Astrocyte of the cerebellum (primary cell): ENCODE measurements at regions not wholly inside any gene's neighbourhood (a gene's known extent, or its start where the extent isn't known, plus 50 kb on each side); places are given as distances from the start of the nearest gene placed in this dataset.
"Not testable (repeated sequence)": the region's sequence is repeated elsewhere in the genome, so short reads cannot be mapped to it uniquely, and the experiment has no call there.

ENCODE experiments used
- DNase-seq: peaks from one replicate; pipeline ENCODE4 v3.0.0-alpha.2; 2011; ENCODE audit warnings: low read depth
- H3K4me3 ChIP-seq: 2 replicates; pipeline ENCODE4 v1.5.1; 2011; ENCODE audit warnings: mild to moderate bottlenecking, low read depth, low read length, moderate library complexity
- CTCF ChIP-seq: IDR thresholded peaks from 2 replicates; pipeline ENCODE4 v1.5.1; 2012; ENCODE audit warnings: low read length, low read depth, moderate library complexity, mild to moderate bottlenecking; ENCODE audit errors: missing control alignments
- in situ Hi-C: cut with HindIII; loops from 2 replicates; pipeline ENCODE4 v1.10.0; 2017; ENCODE audit warnings: low sequenced_read_pairs

- no peak overlapping the region for H3K4me3 ChIP-seq
- no peak for DNase-seq
Observed at GRCh38 chr6:150490586-150490985, 109.1 kb upstream of the PLEKHG1 start.

GRCh38 chr6:150491131-150491810, 108.4 kb upstream of the PLEKHG1 start:
- DNase-seq: peak; percentile 40
- no peak overlapping the region for H3K4me3 ChIP-seq
- no peak for TF ChIP-seq CTCF
- in situ Hi-C loops: no loop called here

More at GRCh38 chr6:150490586-150490985, 109.1 kb upstream of the PLEKHG1 start:
- TF ChIP-seq CTCF: no peak
- in situ Hi-C loops: no loop called here

GRCh38 chr6:150491811-150492172, 107.9 kb upstream of the PLEKHG1 start:
- in situ Hi-C loops: no loop called here
- no peak for TF ChIP-seq CTCF
- H3K4me3 ChIP-seq: no peak overlapping the region
- DNase-seq: no peak

- no peak for TF ChIP-seq CTCF
- H3K4me3 ChIP-seq: no peak overlapping the region
- in situ Hi-C loops: no loop called here
- DNase-seq: no peak
Observed at GRCh38 chr6:150492507-150492906, 107.2 kb upstream of the PLEKHG1 start.

GRCh38 chr6:150492941-150493340, 106.7 kb upstream of the PLEKHG1 start:
- no peak for TF ChIP-seq CTCF
- DNase-seq: peak; percentile 87
- no peak overlapping the region for H3K4me3 ChIP-seq
- in situ Hi-C loops: no loop called here

GRCh38 chr6:150493552-150493951, 106.1 kb upstream of the PLEKHG1 start:
- DNase-seq, H3K4me3 ChIP-seq, in situ Hi-C loops: not testable (repeated sequence)

- H3K4me3 ChIP-seq: no peak overlapping the region
- DNase-seq: no peak
- TF ChIP-seq CTCF: no peak
- in situ Hi-C loops: no loop called here
Observed at GRCh38 chr6:150494241-150494640, 105.4 kb upstream of the PLEKHG1 start.
